ENCODE measurements at regions not wholly inside any gene's neighbourhood (a gene's known extent, or its start where the extent isn't known, plus 50 kb on each side); places are given as distances from the start of the nearest gene placed in this dataset.

GRCh38 chr3:24933401-24933800, 438.8 kb upstream of the THRB start:
- DNase-seq (ENCODE audit: low read depth in 2 of 2): no peak

- DNase-seq (ENCODE audit: low read depth in 2 of 2): no peak
Measured at GRCh38 chr3:24936574-24936973, 441.9 kb upstream of the THRB start.

- DNase-seq (ENCODE audit: low read depth in 2 of 2): no peak
Measured at GRCh38 chr3:24937228-24937627, 442.6 kb upstream of the THRB start.

- DNase-seq (ENCODE audit: low read depth in 2 of 2): no peak
Measured at GRCh38 chr3:24937780-24938179, 443.1 kb upstream of the THRB start.

GRCh38 chr3:24943961-24944360, 449.3 kb upstream of the THRB start:
- DNase-seq (ENCODE audit: low read depth in 2 of 2): no peak

- no peak for DNase-seq (ENCODE audit: low read depth in 2 of 2)
Measured at GRCh38 chr3:24944805-24945520, 450.3 kb upstream of the THRB start.

- no peak for DNase-seq (ENCODE audit: low read depth in 2 of 2)
Measured at GRCh38 chr3:24945563-24945962, 450.9 kb upstream of the THRB start.

- no peak for DNase-seq (ENCODE audit: low read depth in 2 of 2)
Measured at GRCh38 chr3:24947103-24947502, 452.5 kb upstream of the THRB start.

- DNase-seq (ENCODE audit: low read depth in 2 of 2): no peak
Measured at GRCh38 chr3:24951180-24951579, 456.5 kb upstream of the THRB start.

- no peak for DNase-seq (ENCODE audit: low read depth in 2 of 2)
Measured at GRCh38 chr3:24952388-24952787, 457.7 kb upstream of the THRB start.

- no peak for DNase-seq (ENCODE audit: low read depth in 2 of 2)
Measured at GRCh38 chr3:24953060-24953771, 458.6 kb upstream of the THRB start.

GRCh38 chr3:24956613-24957012, 462.0 kb upstream of the THRB start:
- DNase-seq (ENCODE audit: low read depth in 2 of 2): no peak

GRCh38 chr3:24958271-24958670, 463.6 kb upstream of the THRB start:
- DNase-seq (ENCODE audit: low read depth in 2 of 2): no peak

- DNase-seq (ENCODE audit: low read depth in 2 of 2): no peak
Measured at GRCh38 chr3:24958910-24959447, 464.3 kb upstream of the THRB start.

- DNase-seq (ENCODE audit: low read depth in 2 of 2): no peak
Measured at GRCh38 chr3:24963762-24964625, 464.1 kb upstream of the RARB start.

- no peak for DNase-seq (ENCODE audit: low read depth in 2 of 2)
Measured at GRCh38 chr3:24965706-24966385, 462.2 kb upstream of the RARB start.

- DNase-seq (ENCODE audit: low read depth in 2 of 2): no peak
Measured at GRCh38 chr3:24968036-24968435, 460.0 kb upstream of the RARB start.

- DNase-seq (ENCODE audit: low read depth in 2 of 2): no peak
Measured at GRCh38 chr3:24972491-24972890, 455.6 kb upstream of the RARB start.

GRCh38 chr3:24981309-24981708, 446.8 kb upstream of the RARB start:
- no peak for DNase-seq (ENCODE audit: low read depth in 2 of 2)

- no peak for DNase-seq (ENCODE audit: low read depth in 2 of 2)
Measured at GRCh38 chr3:24981924-24982323, 446.1 kb upstream of the RARB start.

- no peak for DNase-seq (ENCODE audit: low read depth in 2 of 2)
Measured at GRCh38 chr3:24985668-24986067, 442.4 kb upstream of the RARB start.

GRCh38 chr3:24986612-24987011, 441.5 kb upstream of the RARB start:
- no peak for DNase-seq (ENCODE audit: low read depth in 2 of 2)

Measured in stimulated activated CD8-positive, alpha-beta memory T cell treated with anti-CD3 and anti-CD28 coated beads, Interleukin-7, amount 100 ng/mL, for 4 hours (primary cell).